Smooth muscle cell (in vitro differentiated cells): ENCODE measurements at regions not wholly inside any gene's neighbourhood (a gene's known extent, or its start where the extent isn't known, plus 50 kb on each side); places are given as distances from the start of the nearest gene placed in this dataset.

ENCODE experiments used
- DNase-seq: peaks from one replicate; lab custom pipeline; 2025; ENCODE audit not compliant: unreplicated experiment; lab: John Stamatoyannopoulos, UW
- H2AFZ ChIP-seq: fragments of 200-600 bp; sonication (generic); 2 replicates; pipeline ENCODE4 v1.6.0; 2016; ENCODE audit warnings: antibody characterized with exemption, low read depth, mild to moderate bottlenecking
- H3F3A ChIP-seq: fragments of 200-600 bp; sonication (generic); 2 replicates; pipeline ENCODE4 v1.6.0; 2017; ENCODE audit warnings: antibody characterized with exemption, low read depth
- H3K27ac ChIP-seq: fragments of 200-600 bp; sonication (generic); 2 replicates; pipeline ENCODE4 v1.5.1; 2016; ENCODE audit warnings: low read depth, mild to moderate bottlenecking
- H3K27me3 ChIP-seq: fragments of 200-600 bp; sonication (generic); 2 replicates; pipeline ENCODE4 v1.6.1; 2016; ENCODE audit warnings: low read depth, mild to moderate bottlenecking
- H3K36me3 ChIP-seq: fragments of 200-600 bp; sonication (generic); 2 replicates; pipeline ENCODE4 v1.5.1; 2016; ENCODE audit warnings: low read depth
- H3K4me1 ChIP-seq: fragments of 200-600 bp; sonication (generic); 2 replicates; pipeline ENCODE4 v1.5.1; 2016; ENCODE audit warnings: low read depth
- H3K4me2 ChIP-seq: fragments of 200-600 bp; sonication (generic); 2 replicates; pipeline ENCODE4 v1.6.0; 2016; ENCODE audit warnings: mild to moderate bottlenecking
- H3K4me3 ChIP-seq: fragments of 200-600 bp; sonication (generic); 2 replicates; pipeline ENCODE4 v1.5.1; 2016; ENCODE audit warnings: mild to moderate bottlenecking
- H3K79me2 ChIP-seq: fragments of 200-600 bp; sonication (generic); 2 replicates; pipeline ENCODE4 v1.6.0; 2016; ENCODE audit warnings: low read depth, mild to moderate bottlenecking
- H3K9ac ChIP-seq: fragments of 200-600 bp; sonication (generic); 2 replicates; pipeline ENCODE4 v1.6.0; 2016; ENCODE audit warnings: low read depth
- H3K9me3 ChIP-seq: fragments of 200-600 bp; sonication (generic); replicated peaks from 2 replicates; pipeline ENCODE4 v1.5.1; 2016; ENCODE audit warnings: low read depth
- H4K20me1 ChIP-seq: fragments of 200-600 bp; sonication (generic); 2 replicates; pipeline ENCODE4 v1.6.0; 2016; ENCODE audit warnings: low read depth
- WGBS: methylation state at CpG from one replicate; pipeline ENCODE4 v1.1.7; 2016; ENCODE audit warnings: low lambda C conversion rate; 5-methylcytosine and 5-hydroxymethylcytosine counted together
- TF ChIP-seq, protein P1 (sequence below): fragments of 200-600 bp; sonication (generic); IDR thresholded peaks from 2 replicates; pipeline ENCODE4 v1.5.1; 2017; ENCODE audit warnings: borderline replicate concordance, mild to moderate bottlenecking, antibody characterized with exemption; ENCODE audit not compliant: insufficient read depth, poor library complexity, severe bottlenecking

GRCh38 chr10:33418301-33418700 is 83.8 kb upstream of the NRP1 start:
- Histone ChIP-seq H3K27ac (no peak overlapping the region), H2AFZ (no peak overlapping the region), H3K4me1 (peaks cover 7% of the 10 kb centered on the region), H4K20me1 (no peaks in the 10 kb centered on the region), H3K9me3 (no peaks in the 10 kb centered on the region), H3K36me3 (no peaks in the 10 kb centered on the region), H3K27me3 (no peaks in the 10 kb centered on the region), H3F3A (peaks cover 4% of the 10 kb centered on the region), H3K9ac (no peak overlapping the region), H3K79me2 (no peaks in the 10 kb centered on the region), H3K4me2 (no peak overlapping the region), H3K4me3 (no peak overlapping the region)
- TF ChIP-seq, protein P1, sequence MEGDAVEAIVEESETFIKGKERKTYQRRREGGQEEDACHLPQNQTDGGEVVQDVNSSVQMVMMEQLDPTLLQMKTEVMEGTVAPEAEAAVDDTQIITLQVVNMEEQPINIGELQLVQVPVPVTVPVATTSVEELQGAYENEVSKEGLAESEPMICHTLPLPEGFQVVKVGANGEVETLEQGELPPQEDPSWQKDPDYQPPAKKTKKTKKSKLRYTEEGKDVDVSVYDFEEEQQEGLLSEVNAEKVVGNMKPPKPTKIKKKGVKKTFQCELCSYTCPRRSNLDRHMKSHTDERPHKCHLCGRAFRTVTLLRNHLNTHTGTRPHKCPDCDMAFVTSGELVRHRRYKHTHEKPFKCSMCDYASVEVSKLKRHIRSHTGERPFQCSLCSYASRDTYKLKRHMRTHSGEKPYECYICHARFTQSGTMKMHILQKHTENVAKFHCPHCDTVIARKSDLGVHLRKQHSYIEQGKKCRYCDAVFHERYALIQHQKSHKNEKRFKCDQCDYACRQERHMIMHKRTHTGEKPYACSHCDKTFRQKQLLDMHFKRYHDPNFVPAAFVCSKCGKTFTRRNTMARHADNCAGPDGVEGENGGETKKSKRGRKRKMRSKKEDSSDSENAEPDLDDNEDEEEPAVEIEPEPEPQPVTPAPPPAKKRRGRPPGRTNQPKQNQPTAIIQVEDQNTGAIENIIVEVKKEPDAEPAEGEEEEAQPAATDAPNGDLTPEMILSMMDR, result no peak
- no peak for DNase-seq
- WGBS, result 93% methylated on average over 4 of the region's 4 CpGs

GRCh38 chr10:33416691-33417090 is 82.2 kb upstream of the NRP1 start:
- Histone ChIP-seq H3K27ac (no peak overlapping the region), H3K4me2 (no peak overlapping the region), H3K36me3 (no peaks in the 10 kb centered on the region), H3K27me3 (no peaks in the 10 kb centered on the region), H3K79me2 (no peaks in the 10 kb centered on the region), H3K4me3 (no peak overlapping the region), H4K20me1 (no peaks in the 10 kb centered on the region), H3K9me3 (no peaks in the 10 kb centered on the region), H2AFZ (no peak overlapping the region), H3K9ac (no peak overlapping the region), H3F3A (peaks cover 6% of the 10 kb centered on the region), H3K4me1 (peaks cover 11% of the 10 kb centered on the region)
- TF ChIP-seq, protein P1, result no peak
- WGBS, result 92% methylated on average over 6 of the region's 6 CpGs
- no peak for DNase-seq

DNA sequence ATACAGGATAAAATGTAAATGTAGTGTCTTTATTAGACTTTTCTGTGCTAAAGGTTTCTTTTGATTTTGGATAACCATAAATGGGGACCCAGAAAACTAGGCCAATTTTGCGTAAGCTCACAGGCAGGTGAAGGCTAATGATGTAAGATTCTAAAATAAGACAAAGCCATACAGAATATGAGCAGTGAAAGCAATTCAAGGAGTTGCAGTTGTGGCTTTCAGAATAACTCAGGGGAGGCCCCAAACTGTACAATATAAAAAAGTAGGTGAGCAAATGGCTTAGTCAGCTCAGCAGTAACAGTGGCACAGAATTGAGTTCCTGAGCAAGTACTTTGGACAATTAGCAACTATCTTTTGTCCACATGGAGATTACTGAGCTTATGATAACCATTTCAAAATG is 81.7 kb upstream of the NRP1 start:
- Histone ChIP-seq H3K9ac (no peak overlapping the region), H3K36me3 (no peaks in the 10 kb centered on the region), H3K27me3 (no peaks in the 10 kb centered on the region), H3K27ac (no peak overlapping the region), H3K79me2 (no peaks in the 10 kb centered on the region), H3K4me3 (no peak overlapping the region), H2AFZ (no peak overlapping the region), H3K4me1 (peaks cover 11% of the 10 kb centered on the region), H4K20me1 (no peaks in the 10 kb centered on the region), H3F3A (peaks cover 6% of the 10 kb centered on the region), H3K9me3 (no peaks in the 10 kb centered on the region), H3K4me2 (no peak overlapping the region)
- DNase-seq, result no peak
- TF ChIP-seq, protein P1, result no peak
- 97% methylated on average over 1 of the region's 1 CpG for WGBS

DNA sequence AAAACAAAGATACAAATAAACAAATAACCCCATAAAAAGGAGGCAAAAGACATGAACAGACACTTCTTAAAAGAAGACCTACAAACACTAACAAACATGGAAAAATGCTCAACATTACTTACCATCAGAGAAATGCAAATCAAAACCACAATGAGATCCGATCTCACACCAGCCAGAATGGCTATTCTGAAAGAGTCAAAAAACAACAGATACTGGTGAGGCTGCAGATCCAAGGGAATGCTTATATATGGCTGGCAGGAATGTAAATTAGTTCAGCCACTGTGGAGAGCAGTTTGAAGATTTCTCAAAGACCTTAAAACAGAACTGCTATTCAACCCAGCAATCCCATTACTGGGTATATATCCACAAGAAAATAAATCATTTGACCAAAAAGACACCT is 80.4 kb upstream of the NRP1 start:
- WGBS, result 84% methylated on average over 1 of the region's 1 CpG
- H2AFZ ChIP-seq, result no peak overlapping the region
- no peak overlapping the region for H3K4me2 ChIP-seq
- no peaks in the 10 kb centered on the region for H3K27me3 ChIP-seq
- H3K36me3 ChIP-seq, result no peaks in the 10 kb centered on the region
- H3F3A ChIP-seq, result peaks cover 6% of the 10 kb centered on the region
- H3K4me3 ChIP-seq, result no peak overlapping the region
- peaks cover 11% of the 10 kb centered on the region for H3K4me1 ChIP-seq
- no peaks in the 10 kb centered on the region for H4K20me1 ChIP-seq
- no peak for DNase-seq
- no peaks in the 10 kb centered on the region for H3K79me2 ChIP-seq
- H3K9me3 ChIP-seq, result no peaks in the 10 kb centered on the region
- TF ChIP-seq, protein P1, result no peak
- no peak overlapping the region for H3K27ac ChIP-seq
- H3K9ac ChIP-seq, result no peak overlapping the region
